SW480 (cell line): ENCODE measurements at regions not wholly inside any gene's neighbourhood (a gene's known extent, or its start where the extent isn't known, plus 50 kb on each side); places are given as distances from the start of the nearest gene placed in this dataset.

Experiments
- DNase-seq: peaks from one replicate; pipeline ENCODE4 v3.0.0-alpha.2; 2016; ENCODE audit warnings: low spot score

- no peak for DNase-seq
These were observed 92.6 kb downstream of the TTC32 start for GRCh38 chr2:19809206-19809605.

GRCh38 chr2:19807866-19808265, 93.9 kb downstream of the TTC32 start:
- DNase-seq, result no peak

GRCh38 chr2:19807346-19807745, 94.4 kb downstream of the TTC32 start:
- no peak for DNase-seq

GRCh38 chr2:19806591-19806990, 95.2 kb downstream of the TTC32 start:
- no peak for DNase-seq

- DNase-seq, result no peak
These were observed 95.7 kb downstream of the TTC32 start for GRCh38 chr2:19806131-19806530.

GRCh38 chr2:19805266-19805665, 96.5 kb downstream of the TTC32 start:
- DNase-seq, result no peak

GRCh38 chr2:19804639-19805260, 97.0 kb downstream of the TTC32 start:
- DNase-seq, result no peak

GRCh38 chr2:19802086-19802841, 99.5 kb downstream of the TTC32 start:
- no peak for DNase-seq

- peak; percentile 83 for DNase-seq
These were observed 100.3 kb downstream of the TTC32 start for GRCh38 chr2:19801367-19802080.

- no peak for DNase-seq
These were observed 101.0 kb downstream of the TTC32 start for GRCh38 chr2:19800796-19801195.

GRCh38 chr2:19799881-19800780, 101.7 kb downstream of the TTC32 start:
- DNase-seq, result peak; percentile 5

GRCh38 chr2:19797871-19798270, 103.9 kb downstream of the TTC32 start:
- no peak for DNase-seq

GRCh38 chr2:19797243-19797810, 104.5 kb downstream of the TTC32 start:
- DNase-seq, result no peak

GRCh38 chr2:19796035-19796695, 105.6 kb downstream of the TTC32 start:
- no peak for DNase-seq

- DNase-seq, result no peak
These were observed 108.5 kb downstream of the TTC32 start for GRCh38 chr2:19793132-19793750.

GRCh38 chr2:19790291-19790690, 111.5 kb downstream of the TTC32 start:
- no peak for DNase-seq

- DNase-seq, result no peak
These were observed 114.6 kb downstream of the TTC32 start for GRCh38 chr2:19787134-19787533.

- peak; percentile 8 for DNase-seq
These were observed 115.2 kb downstream of the TTC32 start for GRCh38 chr2:19786408-19787058.

- DNase-seq, result no peak
These were observed 115.9 kb downstream of the TTC32 start for GRCh38 chr2:19785867-19786266.

- no peak for DNase-seq
These were observed 116.3 kb downstream of the TTC32 start for GRCh38 chr2:19785447-19785846.
